Lower leg skin (tissue), 4 donors: ENCODE measurements at regions not wholly inside any gene's neighbourhood (a gene's known extent, or its start where the extent isn't known, plus 50 kb on each side); places are given as distances from the start of the nearest gene placed in this dataset.

ENCODE experiments used
- DNase-seq, 2 donors: peaks; one replicate each; pipeline ENCODE4 v3.0.0-alpha.2; 2019; ENCODE audit warnings: low spot score in 2 of 2
- H3K4me3 ChIP-seq: fragments of 200-600 bp; sonication (generic); 2 replicates; pipeline ENCODE4 v1.5.1; 2017; ENCODE audit warnings: mild to moderate bottlenecking, low read depth; ENCODE audit not compliant: poor library complexity, severe bottlenecking
- CTCF ChIP-seq, 3 donors: fragments of 450-650 bp; IDR thresholded peaks; one replicate each; pipeline ENCODE4 v1.5.1; 2016; ENCODE audit warnings: antibody characterized with exemption in 3 of 3, mild to moderate bottlenecking in 3 of 3, moderate library complexity in 2 of 3
- POLR2A ChIP-seq, 2 donors: fragments of 450-650 bp; IDR thresholded peaks; one replicate each; pipeline ENCODE4 v1.6.1; 2016 to 2017; ENCODE audit warnings: antibody characterized with exemption in 2 of 2, mild to moderate bottlenecking in 1 of 2, moderate library complexity in 1 of 2
- WGBS, 2 donors: methylation state at CpG; one replicate each; pipeline ENCODE4 v1.1.5; 2018; 5-methylcytosine and 5-hydroxymethylcytosine counted together
- intact Hi-C: fragments of 100-400 bp; cut with DNase I; formaldehyde crosslinking; loops from one replicate; pipeline ENCODE4 v1.15.0; 2023; ENCODE audit warnings: low total_unique reads

DNA sequence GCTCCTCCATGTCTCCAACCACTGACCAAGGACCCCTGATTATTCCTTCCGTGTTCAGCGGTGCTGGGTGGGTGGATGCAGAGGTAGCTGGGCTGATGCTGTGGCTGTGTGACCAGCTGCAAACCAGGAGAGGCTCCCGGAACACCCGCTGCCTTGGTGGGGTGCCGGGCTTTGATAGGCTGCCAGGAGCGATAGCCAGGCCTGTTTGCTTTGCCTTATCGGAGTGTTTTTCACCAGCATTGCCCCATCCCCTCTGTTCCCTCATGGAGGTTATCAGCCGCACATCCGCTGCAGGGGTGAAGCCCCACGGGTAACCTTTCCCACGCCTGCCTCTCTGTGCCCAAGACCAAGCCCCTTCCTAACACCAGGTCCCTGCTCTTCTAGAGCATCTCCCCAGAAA, 354.3 kb downstream of the C16orf95 start:
- no peak for TF ChIP-seq POLR2A (IDR thresholded peaks at IDR 0.05)
- TF ChIP-seq CTCF (IDR thresholded peaks at IDR 0.05), result no peak
- intact Hi-C loops, result no loop called here
- WGBS, 2 donors, result 92 to 96% methylated on average over 11 of the region's 11 CpGs
- DNase-seq, result no peak
- no peak overlapping the region for H3K4me3 ChIP-seq

DNA sequence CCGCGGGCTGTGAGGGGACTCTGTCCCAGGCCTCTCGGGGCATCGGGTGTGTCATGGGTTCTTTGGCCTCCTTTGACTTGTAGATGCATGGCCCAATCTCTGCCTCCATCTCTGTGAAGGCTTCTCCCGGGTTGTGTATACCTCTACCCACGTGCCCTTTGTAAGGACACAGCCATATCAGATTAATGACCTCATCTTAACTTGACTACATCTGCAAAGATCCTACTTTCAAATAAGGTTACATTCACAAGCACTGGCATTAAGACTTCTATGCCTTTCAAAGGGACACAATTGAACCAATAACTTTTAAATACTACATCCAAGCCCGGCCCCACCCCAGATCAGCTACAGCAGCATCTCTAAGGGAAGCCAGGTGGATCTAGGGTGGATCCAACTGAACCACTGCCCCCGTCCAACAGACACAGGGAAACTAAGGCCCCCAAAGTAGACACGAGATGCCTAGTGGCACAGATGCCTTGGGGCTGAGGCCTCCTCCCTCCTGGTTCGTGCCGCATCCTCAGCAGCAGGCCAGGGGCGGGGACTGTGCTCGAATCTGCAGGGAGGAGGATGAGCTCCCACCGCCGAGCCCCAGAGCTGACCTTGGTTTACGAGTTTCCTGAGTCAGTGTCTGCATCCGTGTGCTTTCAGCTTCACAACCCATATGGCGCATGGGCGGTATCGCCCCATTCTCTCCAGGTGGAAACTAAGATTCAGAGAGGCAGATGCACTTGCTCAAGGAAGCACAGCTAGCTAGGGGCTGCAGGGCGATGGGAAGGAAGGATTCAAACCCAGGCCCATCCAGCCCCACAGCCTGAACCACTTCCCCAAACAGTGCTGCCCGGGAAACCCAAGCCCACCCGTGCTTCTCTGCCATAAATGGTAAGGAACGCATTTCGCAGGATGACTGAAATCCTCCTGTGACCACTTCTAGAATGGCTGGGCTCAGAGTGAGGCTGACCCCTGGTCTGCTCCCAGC, 353.3 kb downstream of the C16orf95 start:
- 87% methylated on average over 24 to 25 of the region's 25 CpGs for WGBS, 2 donors
- intact Hi-C loops, result no loop called here

GRCh38 chr16:86964796-86965241, 352.4 kb downstream of the C16orf95 start:
- intact Hi-C loops, result no loop called here
- 66 to 83% methylated on average over 14 of the region's 14 CpGs for whole genome bisulfite sequencing, 2 donors
- TF ChIP-seq CTCF (IDR thresholded peaks at IDR 0.05) (no peak), POLR2A (IDR thresholded peaks at IDR 0.05) (no peak)
- DNase-seq, result no peak
- no peak overlapping the region for H3K4me3 ChIP-seq

More for the DNA sequence above, 353.3 kb downstream of the C16orf95 start:
- TF ChIP-seq POLR2A (IDR thresholded peaks at IDR 0.05) (no peak), CTCF (IDR thresholded peaks at IDR 0.05) (no peak)
- DNase-seq, result no peak
- H3K4me3 ChIP-seq, result no peak overlapping the region

GRCh38 chr16:86965331-86965730, 351.9 kb downstream of the C16orf95 start:
- intact Hi-C loops, result no loop called here
- no peak overlapping the region for H3K4me3 ChIP-seq
- 88 to 95% methylated on average over 12 of the region's 12 CpGs for WGBS, 2 donors
- DNase-seq, result no peak
- TF ChIP-seq CTCF (IDR thresholded peaks at IDR 0.05) (no peak), POLR2A (IDR thresholded peaks at IDR 0.05) (no peak)

DNA sequence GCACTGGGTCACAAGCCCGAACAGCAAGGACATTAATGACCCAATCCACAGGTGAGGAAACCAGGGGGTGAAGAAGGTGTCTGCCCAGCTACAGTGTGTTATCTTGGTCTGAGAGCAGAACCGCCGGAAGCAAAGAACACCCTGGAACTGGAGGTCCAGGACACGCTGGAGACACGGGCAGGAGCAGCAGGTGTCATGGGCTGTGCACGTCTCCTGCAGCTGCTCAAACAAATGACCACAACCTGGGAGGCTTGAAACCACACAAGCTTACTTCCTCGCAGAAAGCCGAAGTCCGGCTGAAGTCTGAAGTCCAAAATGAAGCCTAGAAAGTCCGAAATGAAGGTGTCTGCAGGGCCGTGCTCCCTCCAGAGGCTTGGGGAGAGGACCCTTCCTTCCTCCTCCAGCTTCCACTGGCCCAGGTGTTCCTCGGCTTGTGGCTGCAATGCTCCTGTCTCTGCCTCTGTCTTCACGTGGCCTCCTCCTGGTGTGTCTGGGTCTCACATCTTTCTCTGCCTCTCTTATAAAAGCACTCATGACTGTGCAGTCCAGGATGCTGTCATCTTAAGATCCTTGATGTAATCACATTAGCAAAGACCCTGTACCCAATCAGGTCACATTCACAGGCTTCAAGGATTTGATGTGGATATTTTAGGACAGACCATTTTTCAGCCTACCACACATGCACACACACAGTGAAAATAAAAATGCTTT, 351.2 kb downstream of the C16orf95 start:
- 81 to 89% methylated on average over 13 of the region's 13 CpGs for WGBS, 2 donors
- intact Hi-C loops, result no loop called here
- no peak for DNase-seq
- H3K4me3 ChIP-seq, result no peak overlapping the region
- TF ChIP-seq POLR2A (IDR thresholded peaks at IDR 0.05) (no peak), CTCF (IDR thresholded peaks at IDR 0.05) (no peak)
